ENCODE measurements at regions not wholly inside any gene's neighbourhood (a gene's known extent, or its start where the extent isn't known, plus 50 kb on each side); places are given as distances from the start of the nearest gene placed in this dataset.

- WGBS (ENCODE audit: insufficient coverage, insufficient read length) = no CpG with 5 or more reads among the region's 3 CpGs
- no peaks in the 10 kb centered on the region for H3K36me3 ChIP-seq (ENCODE audit: control insufficient read depth, insufficient read depth, low read length)
- no peaks in the 10 kb centered on the region for H3K27me3 ChIP-seq (ENCODE audit: control insufficient read depth, insufficient read depth, low read length)
- H3K27ac ChIP-seq (ENCODE audit: low read length) = no peak overlapping the region
- H3K4me1 ChIP-seq (ENCODE audit: control insufficient read depth, insufficient read depth, low read length) = no peaks in the 10 kb centered on the region
- peaks cover 1% of the 10 kb centered on the region; the same call in 1 of the 2 replicates for H3K9me3 ChIP-seq (ENCODE audit: control insufficient read depth, insufficient read depth, low read length)
- no peak overlapping the region for H3K4me3 ChIP-seq (ENCODE audit: low read length)
- DNase-seq (ENCODE audit: low read depth, low spot score) = no peak
These were observed 1055.4 kb upstream of the AUTS2 start for GRCh38 chr7:68542831-68543230.

- Histone ChIP-seq H3K36me3 (ENCODE audit: control insufficient read depth, insufficient read depth, low read length) (no peaks in the 10 kb centered on the region), H3K27me3 (ENCODE audit: control insufficient read depth, insufficient read depth, low read length) (no peaks in the 10 kb centered on the region), H3K4me1 (ENCODE audit: control insufficient read depth, insufficient read depth, low read length) (no peaks in the 10 kb centered on the region), H3K4me3 (ENCODE audit: low read length) (no peak overlapping the region), H3K27ac (ENCODE audit: low read length) (no peak overlapping the region), H3K9me3 (ENCODE audit: control insufficient read depth, insufficient read depth, low read length) (peaks cover 3% of the 10 kb centered on the region; the same call in 1 of the 2 replicates)
- no peak for DNase-seq (ENCODE audit: low read depth, low spot score)
- no CpG with 5 or more reads among the region's 4 CpGs for WGBS (ENCODE audit: insufficient coverage, insufficient read length)
These were observed 1053.4 kb upstream of the AUTS2 start for GRCh38 chr7:68544851-68545250.

GRCh38 chr7:68547181-68547580 lies 1051.1 kb upstream of the AUTS2 start:
- no peak for DNase-seq (ENCODE audit: low read depth, low spot score)
- Histone ChIP-seq H3K27ac (ENCODE audit: low read length) (no peak overlapping the region), H3K9me3 (ENCODE audit: control insufficient read depth, insufficient read depth, low read length) (peaks cover 5% of the 10 kb centered on the region; the same call in 1 of the 2 replicates), H3K27me3 (ENCODE audit: control insufficient read depth, insufficient read depth, low read length) (no peaks in the 10 kb centered on the region), H3K4me3 (ENCODE audit: low read length) (no peak overlapping the region), H3K4me1 (ENCODE audit: control insufficient read depth, insufficient read depth, low read length) (no peaks in the 10 kb centered on the region), H3K36me3 (ENCODE audit: control insufficient read depth, insufficient read depth, low read length) (no peaks in the 10 kb centered on the region)
- WGBS (ENCODE audit: insufficient coverage, insufficient read length) = no CpG with 5 or more reads among the region's 6 CpGs

GRCh38 chr7:68547799-68548198 lies 1050.5 kb upstream of the AUTS2 start:
- Histone ChIP-seq H3K27me3 (ENCODE audit: control insufficient read depth, insufficient read depth, low read length) (no peaks in the 10 kb centered on the region), H3K9me3 (ENCODE audit: control insufficient read depth, insufficient read depth, low read length) (peaks cover 4% of the 10 kb centered on the region; the same call in 1 of the 2 replicates), H3K36me3 (ENCODE audit: control insufficient read depth, insufficient read depth, low read length) (no peaks in the 10 kb centered on the region), H3K4me1 (ENCODE audit: control insufficient read depth, insufficient read depth, low read length) (no peaks in the 10 kb centered on the region), H3K4me3 (ENCODE audit: low read length) (no peak overlapping the region), H3K27ac (ENCODE audit: low read length) (no peak overlapping the region)
- no peak for DNase-seq (ENCODE audit: low read depth, low spot score)
- no CpG with 5 or more reads among the region's 10 CpGs for WGBS (ENCODE audit: insufficient coverage, insufficient read length)

- no CpG with 5 or more reads among the region's 2 CpGs for WGBS (ENCODE audit: insufficient coverage, insufficient read length)
- no peaks in the 10 kb centered on the region for H3K36me3 ChIP-seq (ENCODE audit: control insufficient read depth, insufficient read depth, low read length)
- no peak overlapping the region for H3K27ac ChIP-seq (ENCODE audit: low read length)
- no peak for DNase-seq (ENCODE audit: low read depth, low spot score)
- no peaks in the 10 kb centered on the region for H3K4me1 ChIP-seq (ENCODE audit: control insufficient read depth, insufficient read depth, low read length)
- H3K27me3 ChIP-seq (ENCODE audit: control insufficient read depth, insufficient read depth, low read length) = no peaks in the 10 kb centered on the region
- H3K9me3 ChIP-seq (ENCODE audit: control insufficient read depth, insufficient read depth, low read length) = peaks cover 6% of the 10 kb centered on the region; the same call in 1 of the 2 replicates
- H3K4me3 ChIP-seq (ENCODE audit: low read length) = no peak overlapping the region
These were observed 1048.2 kb upstream of the AUTS2 start for GRCh38 chr7:68550027-68550426.

GRCh38 chr7:68550635-68551034 lies 1047.6 kb upstream of the AUTS2 start:
- no peak overlapping the region for H3K27ac ChIP-seq (ENCODE audit: low read length)
- no peaks in the 10 kb centered on the region for H3K4me1 ChIP-seq (ENCODE audit: control insufficient read depth, insufficient read depth, low read length)
- DNase-seq (ENCODE audit: low read depth, low spot score) = no peak
- WGBS (ENCODE audit: insufficient coverage, insufficient read length) = no CpG with 5 or more reads among the region's 3 CpGs
- H3K27me3 ChIP-seq (ENCODE audit: control insufficient read depth, insufficient read depth, low read length) = no peaks in the 10 kb centered on the region
- peaks cover 6% of the 10 kb centered on the region; the same call in 1 of the 2 replicates for H3K9me3 ChIP-seq (ENCODE audit: control insufficient read depth, insufficient read depth, low read length)
- no peak overlapping the region for H3K4me3 ChIP-seq (ENCODE audit: low read length)
- no peaks in the 10 kb centered on the region for H3K36me3 ChIP-seq (ENCODE audit: control insufficient read depth, insufficient read depth, low read length)

- WGBS (ENCODE audit: insufficient coverage, insufficient read length) = no CpG with 5 or more reads among the region's 3 CpGs
- no peak overlapping the region for H3K4me3 ChIP-seq (ENCODE audit: low read length)
- no peaks in the 10 kb centered on the region for H3K27me3 ChIP-seq (ENCODE audit: control insufficient read depth, insufficient read depth, low read length)
- H3K27ac ChIP-seq (ENCODE audit: low read length) = no peak overlapping the region
- H3K4me1 ChIP-seq (ENCODE audit: control insufficient read depth, insufficient read depth, low read length) = no peaks in the 10 kb centered on the region
- DNase-seq (ENCODE audit: low read depth, low spot score) = no peak
- no peaks in the 10 kb centered on the region for H3K36me3 ChIP-seq (ENCODE audit: control insufficient read depth, insufficient read depth, low read length)
- H3K9me3 ChIP-seq (ENCODE audit: control insufficient read depth, insufficient read depth, low read length) = peaks cover 5% of the 10 kb centered on the region
These were observed 1041.7 kb upstream of the AUTS2 start for GRCh38 chr7:68556537-68556936.

GRCh38 chr7:68559518-68559917 lies 1038.8 kb upstream of the AUTS2 start:
- H3K4me3 ChIP-seq (ENCODE audit: low read length) = no peak overlapping the region
- H3K36me3 ChIP-seq (ENCODE audit: control insufficient read depth, insufficient read depth, low read length) = no peaks in the 10 kb centered on the region
- no peaks in the 10 kb centered on the region for H3K4me1 ChIP-seq (ENCODE audit: control insufficient read depth, insufficient read depth, low read length)
- H3K27ac ChIP-seq (ENCODE audit: low read length) = no peak overlapping the region
- 100% methylated on average over 1 of the region's 1 CpG for WGBS (ENCODE audit: insufficient coverage, insufficient read length)
- no peaks in the 10 kb centered on the region for H3K27me3 ChIP-seq (ENCODE audit: control insufficient read depth, insufficient read depth, low read length)
- no peak for DNase-seq (ENCODE audit: low read depth, low spot score)
- peaks cover 6% of the 10 kb centered on the region for H3K9me3 ChIP-seq (ENCODE audit: control insufficient read depth, insufficient read depth, low read length)

GRCh38 chr7:68562323-68562899 lies 1035.9 kb upstream of the AUTS2 start:
- H3K4me3 ChIP-seq (ENCODE audit: low read length) = no peak overlapping the region
- H3K27ac ChIP-seq (ENCODE audit: low read length) = no peak overlapping the region
- H3K27me3 ChIP-seq (ENCODE audit: control insufficient read depth, insufficient read depth, low read length) = no peaks in the 10 kb centered on the region
- no peaks in the 10 kb centered on the region for H3K36me3 ChIP-seq (ENCODE audit: control insufficient read depth, insufficient read depth, low read length)
- no CpG with 5 or more reads among the region's 6 CpGs for WGBS (ENCODE audit: insufficient coverage, insufficient read length)
- no peaks in the 10 kb centered on the region for H3K4me1 ChIP-seq (ENCODE audit: control insufficient read depth, insufficient read depth, low read length)
- H3K9me3 ChIP-seq (ENCODE audit: control insufficient read depth, insufficient read depth, low read length) = peaks cover 6% of the 10 kb centered on the region
- no peak for DNase-seq (ENCODE audit: low read depth, low spot score)

- DNase-seq (ENCODE audit: low read depth, low spot score) = no peak
- WGBS (ENCODE audit: insufficient coverage, insufficient read length) = no CpG with 5 or more reads among the region's 6 CpGs
- H3K36me3 ChIP-seq (ENCODE audit: control insufficient read depth, insufficient read depth, low read length) = no peaks in the 10 kb centered on the region
- peaks cover 10% of the 10 kb centered on the region for H3K9me3 ChIP-seq (ENCODE audit: control insufficient read depth, insufficient read depth, low read length)
- H3K27me3 ChIP-seq (ENCODE audit: control insufficient read depth, insufficient read depth, low read length) = no peaks in the 10 kb centered on the region
- H3K4me1 ChIP-seq (ENCODE audit: control insufficient read depth, insufficient read depth, low read length) = no peaks in the 10 kb centered on the region
- no peak overlapping the region for H3K4me3 ChIP-seq (ENCODE audit: low read length)
- H3K27ac ChIP-seq (ENCODE audit: low read length) = no peak overlapping the region
These were observed 1033.8 kb upstream of the AUTS2 start for GRCh38 chr7:68564306-68565135.

Measured in iPS DF 6.9 (cell line).